Hematopoietic multipotent progenitor cell treated with erythropoietin and hydrocortisone succinate and interleukin-3 and kit ligand, for 6 days (in vitro differentiated cells): ENCODE measurements at regions not wholly inside any gene's neighbourhood (a gene's known extent, or its start where the extent isn't known, plus 50 kb on each side); places are given as distances from the start of the nearest gene placed in this dataset.

Experiments
- DNase-seq: peaks from one replicate; pipeline ENCODE4 v3.0.0-alpha.2; 2015

GRCh38 chr21:16568244-16568643, 838.5 kb downstream of the USP25 start:
- peak; percentile 26 for DNase-seq

- no peak for DNase-seq
Measured at GRCh38 chr21:16568661-16569060, 838.9 kb downstream of the USP25 start.

- DNase-seq = peak; percentile 25
Measured at GRCh38 chr21:16569679-16570078, 839.9 kb downstream of the USP25 start.

- DNase-seq = no peak
Measured at GRCh38 chr21:16570171-16570570, 840.4 kb downstream of the USP25 start.

- DNase-seq = no peak
Measured at GRCh38 chr21:16570856-16571255, 841.1 kb downstream of the USP25 start.

- no peak for DNase-seq
Measured at GRCh38 chr21:16571594-16571993, 841.8 kb downstream of the USP25 start.

- no peak for DNase-seq
Measured at GRCh38 chr21:16572032-16572431, 842.2 kb downstream of the USP25 start.

- DNase-seq = no peak
Measured at GRCh38 chr21:16573578-16573977, 843.8 kb downstream of the USP25 start.

- DNase-seq = no peak
Measured at GRCh38 chr21:16577975-16578374, 848.2 kb downstream of the USP25 start.

- DNase-seq = no peak
Measured at GRCh38 chr21:16578912-16579311, 849.1 kb downstream of the USP25 start.

- no peak for DNase-seq
Measured at GRCh38 chr21:16579538-16579937, 849.8 kb downstream of the USP25 start.

GRCh38 chr21:16580661-16581060, 850.9 kb downstream of the USP25 start:
- no peak for DNase-seq

- no peak for DNase-seq
Measured at GRCh38 chr21:16583556-16583955, 853.8 kb downstream of the USP25 start.

- no peak for DNase-seq
Measured at GRCh38 chr21:16584756-16585155, 855.0 kb downstream of the USP25 start.

- no peak for DNase-seq
Measured at GRCh38 chr21:16585896-16586295, 856.1 kb downstream of the USP25 start.

- DNase-seq = no peak
Measured at GRCh38 chr21:16587141-16587581, 857.4 kb downstream of the USP25 start.

- no peak for DNase-seq
Measured at GRCh38 chr21:16587681-16588375, 858.0 kb downstream of the USP25 start.

GRCh38 chr21:16588433-16588860, 858.7 kb downstream of the USP25 start:
- no peak for DNase-seq

- no peak for DNase-seq
Measured at GRCh38 chr21:16589006-16589898, 859.5 kb downstream of the USP25 start.

GRCh38 chr21:16590186-16590585, 860.4 kb downstream of the USP25 start:
- no peak for DNase-seq

GRCh38 chr21:16590641-16591292, 861.0 kb downstream of the USP25 start:
- no peak for DNase-seq

- DNase-seq = no peak
Measured at GRCh38 chr21:16592381-16592780, 862.6 kb downstream of the USP25 start.

GRCh38 chr21:16594191-16594590, 864.4 kb downstream of the USP25 start:
- DNase-seq = no peak

GRCh38 chr21:16596369-16596768, 866.6 kb downstream of the USP25 start:
- DNase-seq = no peak
